Colonic mucosa (tissue), 4 donors: ENCODE measurements at regions not wholly inside any gene's neighbourhood (a gene's known extent, or its start where the extent isn't known, plus 50 kb on each side); places are given as distances from the start of the nearest gene placed in this dataset.

Experiments
- DNase-seq: peaks from one replicate; pipeline ENCODE4 v3.0.0-alpha.2; 2020
- H3K27ac ChIP-seq: fragments of 200-600 bp; one replicate; pipeline ENCODE4 v1.8.0; 2021
- H3K27me3 ChIP-seq: fragments of 200-600 bp; one replicate; pipeline ENCODE4 v1.8.0; 2021
- H3K36me3 ChIP-seq: fragments of 200-600 bp; one replicate; pipeline ENCODE4 v1.8.0; 2021
- H3K4me1 ChIP-seq: fragments of 200-600 bp; one replicate; pipeline ENCODE4 v1.8.0; 2021; ENCODE audit warnings: mild to moderate bottlenecking
- H3K4me3 ChIP-seq: fragments of 200-600 bp; one replicate; pipeline ENCODE4 v1.8.0; 2021
- H3K9ac ChIP-seq, 2 donors: one replicate each; pipeline ENCODE4 v1.7.0; 2013; ENCODE audit warnings: control low read depth in 2 of 2, low read depth in 2 of 2, low read length in 2 of 2
- H3K9me3 ChIP-seq: fragments of 200-600 bp; one replicate; pipeline ENCODE4 v1.8.0; 2021
- CTCF ChIP-seq: fragments of 200-600 bp; IDR thresholded peaks from one replicate; pipeline ENCODE4 v1.8.0; 2022; ENCODE audit warnings: antibody characterized with exemption, mild to moderate bottlenecking
- intact Hi-C: fragments of 100-400 bp; cut with DNase I; formaldehyde crosslinking; loops from one replicate; pipeline ENCODE4 v1.14.1; 2022
- donor health status: healthy.
- donor health status: DM: no; HTN: no; CAD: no.
- donor health status: DM: no; HTN: no; CAD: no.

DNA sequence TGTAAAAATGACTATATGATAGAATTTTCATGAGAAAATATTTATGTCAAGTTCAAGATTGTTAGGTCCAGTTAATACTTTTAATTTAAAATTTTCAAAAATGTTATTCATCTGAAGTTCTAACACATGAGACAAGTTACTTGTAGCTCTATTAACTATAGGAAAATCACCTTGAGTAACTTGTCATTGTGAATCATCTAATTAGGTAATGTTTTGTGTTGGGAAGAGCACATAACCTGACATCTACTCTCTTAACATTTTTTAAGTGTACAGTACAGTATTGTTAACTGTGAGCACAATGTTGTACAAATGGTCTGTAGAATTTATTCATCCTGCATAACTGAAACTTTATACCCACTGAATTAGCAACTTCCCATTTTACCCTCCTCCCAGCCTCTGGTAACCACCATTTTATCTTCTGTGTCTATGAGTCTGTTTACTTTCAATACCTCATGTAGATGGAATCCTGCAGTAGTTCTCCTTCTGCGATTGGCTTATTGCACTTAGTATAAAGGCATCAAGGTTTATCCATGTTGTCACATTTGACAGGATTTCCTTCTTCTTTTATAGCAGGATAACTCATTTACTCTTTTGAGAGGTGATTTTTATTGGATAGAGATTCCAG, 54.6 kb downstream of the ARL4A start:
- Histone ChIP-seq H3K4me3 (no peak overlapping the region), H3K27ac (no peak overlapping the region), H3K36me3 (no peaks in the 10 kb centered on the region), H3K9ac (no peak overlapping the region), H3K4me1 (no peaks in the 10 kb centered on the region), H3K27me3 (no peaks in the 10 kb centered on the region), H3K9me3 (no peaks in the 10 kb centered on the region)
- intact Hi-C loops, result no loop called here
- no peak for DNase-seq
- TF ChIP-seq CTCF, result no peak

DNA sequence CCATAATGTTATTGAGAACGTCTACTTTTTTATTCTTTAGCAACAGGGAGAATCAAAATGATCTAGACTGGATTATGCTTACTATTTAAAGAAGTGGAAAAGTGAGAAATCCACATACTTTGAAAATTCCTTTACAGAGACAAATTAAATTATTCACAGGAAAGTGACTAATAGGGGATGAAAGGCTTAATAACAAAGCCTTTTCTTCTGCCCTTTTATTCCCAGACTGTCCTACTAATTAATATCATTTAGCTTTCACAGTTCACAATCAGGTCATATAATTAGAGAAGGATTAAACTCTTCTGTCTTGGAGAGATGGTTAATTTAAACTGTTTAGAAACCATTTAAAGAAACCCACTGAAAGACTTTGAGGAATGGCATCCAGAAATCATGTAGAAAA, 58.8 kb downstream of the ARL4A start:
- intact Hi-C loops, result no loop called here
- DNase-seq, result no peak
- Histone ChIP-seq H3K9ac (no peak overlapping the region), H3K4me3 (no peak overlapping the region), H3K36me3 (no peaks in the 10 kb centered on the region), H3K27ac (no peak overlapping the region), H3K9me3 (no peaks in the 10 kb centered on the region), H3K4me1 (no peaks in the 10 kb centered on the region), H3K27me3 (no peaks in the 10 kb centered on the region)
- TF ChIP-seq CTCF, result no peak

- no peak for TF ChIP-seq CTCF
Measured at GRCh38 chr7:12747687-12748306, 60.4 kb downstream of the ARL4A start.

GRCh38 chr7:12749069-12749468, 61.6 kb downstream of the ARL4A start:
- intact Hi-C loops, result no loop called here
- no peak for TF ChIP-seq CTCF

More at GRCh38 chr7:12747687-12748306, 60.4 kb downstream of the ARL4A start:
- H3K27me3 ChIP-seq, result no peaks in the 10 kb centered on the region
- DNase-seq, result no peak
- intact Hi-C loops, result no loop called here
- no peaks in the 10 kb centered on the region for H3K4me1 ChIP-seq
- H3K27ac ChIP-seq, result no peak overlapping the region
- H3K36me3 ChIP-seq, result no peaks in the 10 kb centered on the region
- H3K9ac ChIP-seq, result no peak overlapping the region
- no peaks in the 10 kb centered on the region for H3K9me3 ChIP-seq
- no peak overlapping the region for H3K4me3 ChIP-seq

DNA sequence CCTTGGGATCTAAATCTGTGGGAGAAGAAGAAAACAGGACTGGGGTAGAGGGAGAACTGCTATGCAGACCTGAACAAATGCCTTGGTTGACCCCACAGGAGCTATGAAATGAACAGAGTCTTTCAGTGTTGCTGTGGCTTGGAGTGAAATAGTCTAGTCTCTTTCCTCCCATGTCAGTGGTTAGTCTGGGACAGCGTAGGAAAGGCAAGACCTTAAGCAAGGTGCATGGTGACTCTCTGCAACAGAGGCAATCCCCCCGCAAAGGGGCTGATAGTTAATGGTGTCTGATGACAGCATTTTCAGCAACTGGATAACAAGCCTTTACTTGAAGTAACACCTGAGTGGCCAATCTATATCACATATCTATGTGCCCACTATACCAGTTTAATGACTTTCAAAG, 62.3 kb downstream of the ARL4A start:
- intact Hi-C loops, result no loop called here
- no peak overlapping the region for H3K4me3 ChIP-seq
- no peak overlapping the region for H3K9ac ChIP-seq
- H3K27me3 ChIP-seq, result no peaks in the 10 kb centered on the region
- no peaks in the 10 kb centered on the region for H3K36me3 ChIP-seq
- no peaks in the 10 kb centered on the region for H3K9me3 ChIP-seq
- H3K27ac ChIP-seq, result no peak overlapping the region
- TF ChIP-seq CTCF, result no peak
- no peaks in the 10 kb centered on the region for H3K4me1 ChIP-seq
- DNase-seq, result no peak

More at GRCh38 chr7:12749069-12749468, 61.6 kb downstream of the ARL4A start:
- no peaks in the 10 kb centered on the region for H3K27me3 ChIP-seq
- no peak overlapping the region for H3K9ac ChIP-seq
- no peaks in the 10 kb centered on the region for H3K4me1 ChIP-seq
- H3K27ac ChIP-seq, result no peak overlapping the region
- no peak for DNase-seq
- no peaks in the 10 kb centered on the region for H3K36me3 ChIP-seq
- H3K4me3 ChIP-seq, result no peak overlapping the region
- H3K9me3 ChIP-seq, result no peaks in the 10 kb centered on the region
